SU-DHL-6 (cell line): ENCODE measurements at regions not wholly inside any gene's neighbourhood (a gene's known extent, or its start where the extent isn't known, plus 50 kb on each side); places are given as distances from the start of the nearest gene placed in this dataset.

ENCODE experiments used
- H2AFZ ChIP-seq: fragments of 200-600 bp; sonication (generic); 2 replicates; pipeline ENCODE4 v1.6.1; 2014; ENCODE audit warnings: low read depth, mild to moderate bottlenecking, moderate library complexity, mixed read lengths, antibody characterized with exemption, low read length; ENCODE audit not compliant: severe bottlenecking
- H3F3A ChIP-seq: fragments of 200-600 bp; shearing (Covaris generic); 2 replicates; pipeline ENCODE4 v1.6.0; 2016; ENCODE audit warnings: antibody characterized with exemption, mild to moderate bottlenecking; ENCODE audit not compliant: insufficient read depth
- H3K27ac ChIP-seq: fragments of 200-600 bp; sonication (generic); 2 replicates; pipeline ENCODE4 v1.5.1; 2016; ENCODE audit warnings: low read depth, mild to moderate bottlenecking, low read length, moderate library complexity, mixed read lengths
- H3K27me3 ChIP-seq: fragments of 200-600 bp; sonication (generic), shearing (Covaris generic); 2 replicates; pipeline ENCODE4 v1.6.0; 2014; ENCODE audit warnings: mild to moderate bottlenecking, low read length
- H3K36me3 ChIP-seq: fragments of 200-600 bp; sonication (generic); 2 replicates; pipeline ENCODE4 v1.6.1; 2014; ENCODE audit warnings: mild to moderate bottlenecking, low read length, mixed read lengths
- H3K4me2 ChIP-seq: fragments of 300-600, 200-600 bp; shearing (Covaris generic), sonication (generic); 2 replicates; pipeline ENCODE4 v1.6.0; 2014; ENCODE audit warnings: low read length, low read depth, mild to moderate bottlenecking; ENCODE audit not compliant: poor library complexity, severe bottlenecking
- H3K4me3 ChIP-seq: fragments of 200-600 bp; sonication (generic); 2 replicates; pipeline ENCODE4 v1.5.1; 2014; ENCODE audit warnings: antibody characterized with exemption, low read length, mild to moderate bottlenecking, mixed read lengths; ENCODE audit not compliant: insufficient read depth, poor library complexity, severe bottlenecking
- H3K79me2 ChIP-seq: fragments of 200-600 bp; sonication (generic); 2 replicates; pipeline ENCODE4 v1.6.1; 2014; ENCODE audit warnings: mild to moderate bottlenecking, low read length, moderate library complexity; ENCODE audit not compliant: insufficient read depth
- H3K9ac ChIP-seq: fragments of 200-600 bp; sonication (generic); 2 replicates; pipeline ENCODE4 v1.7.0; 2014; ENCODE audit warnings: mild to moderate bottlenecking, low read length
- H3K9me2 ChIP-seq: fragments of 200-600 bp; sonication (generic); replicated peaks from 2 replicates; pipeline ENCODE4 v1.6.1; 2014; ENCODE audit warnings: low read length; ENCODE audit not compliant: insufficient read depth
- H3K9me3 ChIP-seq: fragments of 200-600 bp; sonication (generic); 2 replicates; pipeline ENCODE4 v1.6.1; 2014; ENCODE audit warnings: low read length, mixed read lengths; ENCODE audit not compliant: insufficient read depth
- H4K20me1 ChIP-seq: fragments of 200-600 bp; sonication (generic); 2 replicates; pipeline ENCODE4 v1.6.1; 2014; ENCODE audit warnings: low read depth, mild to moderate bottlenecking, antibody characterized with exemption, low read length, moderate library complexity, mixed read lengths
- EZH2phosphoT487 ChIP-seq: fragments of 200-600 bp; sonication (generic), shearing (Covaris generic); conservative IDR thresholded peaks from 2 replicates; pipeline ENCODE4 v1.6.1; 2018; ENCODE audit warnings: mild to moderate bottlenecking, antibody characterized with exemption, low read length, moderate library complexity, mixed read lengths
- TF ChIP-seq, protein P1 (sequence below): fragments of 200-600 bp; sonication (generic); IDR thresholded peaks from one replicate; pipeline ENCODE4 v1.5.1; 2017; ENCODE audit warnings: antibody characterized with exemption, mild to moderate bottlenecking, low read length, moderate library complexity; ENCODE audit not compliant: insufficient read depth, poor library complexity, severe bottlenecking

DNA sequence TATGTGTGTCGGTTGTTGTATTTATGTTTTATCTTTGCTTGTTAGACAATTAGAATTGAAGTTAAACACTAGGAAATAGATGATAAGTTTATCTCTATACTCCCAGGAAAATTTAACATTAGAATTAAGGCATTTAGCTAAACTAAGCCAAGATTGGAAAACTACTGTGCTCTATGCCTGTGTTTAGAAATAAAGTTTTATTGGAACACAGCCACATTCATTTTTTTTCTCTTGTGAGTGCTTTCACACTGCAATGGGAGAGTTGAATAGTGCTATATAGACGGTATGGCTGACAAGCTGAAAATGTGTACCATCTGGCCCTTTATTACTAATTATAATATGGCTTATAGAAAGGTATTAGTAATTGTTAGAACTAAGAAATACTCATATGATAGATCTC, 186.7 kb upstream of the NUDT6 start:
- H3K79me2 ChIP-seq, result no peaks in the 10 kb centered on the region
- no peaks in the 10 kb centered on the region for H3K9me3 ChIP-seq
- H3K4me3 ChIP-seq, result no peak overlapping the region
- H3K4me2 ChIP-seq, result no peak overlapping the region
- H3K9me2 ChIP-seq, result no peaks in the 10 kb centered on the region
- H4K20me1 ChIP-seq, result no peaks in the 10 kb centered on the region
- H3K36me3 ChIP-seq, result no peaks in the 10 kb centered on the region
- TF ChIP-seq EZH2phosphoT487, result no peak
- TF ChIP-seq, protein P1, sequence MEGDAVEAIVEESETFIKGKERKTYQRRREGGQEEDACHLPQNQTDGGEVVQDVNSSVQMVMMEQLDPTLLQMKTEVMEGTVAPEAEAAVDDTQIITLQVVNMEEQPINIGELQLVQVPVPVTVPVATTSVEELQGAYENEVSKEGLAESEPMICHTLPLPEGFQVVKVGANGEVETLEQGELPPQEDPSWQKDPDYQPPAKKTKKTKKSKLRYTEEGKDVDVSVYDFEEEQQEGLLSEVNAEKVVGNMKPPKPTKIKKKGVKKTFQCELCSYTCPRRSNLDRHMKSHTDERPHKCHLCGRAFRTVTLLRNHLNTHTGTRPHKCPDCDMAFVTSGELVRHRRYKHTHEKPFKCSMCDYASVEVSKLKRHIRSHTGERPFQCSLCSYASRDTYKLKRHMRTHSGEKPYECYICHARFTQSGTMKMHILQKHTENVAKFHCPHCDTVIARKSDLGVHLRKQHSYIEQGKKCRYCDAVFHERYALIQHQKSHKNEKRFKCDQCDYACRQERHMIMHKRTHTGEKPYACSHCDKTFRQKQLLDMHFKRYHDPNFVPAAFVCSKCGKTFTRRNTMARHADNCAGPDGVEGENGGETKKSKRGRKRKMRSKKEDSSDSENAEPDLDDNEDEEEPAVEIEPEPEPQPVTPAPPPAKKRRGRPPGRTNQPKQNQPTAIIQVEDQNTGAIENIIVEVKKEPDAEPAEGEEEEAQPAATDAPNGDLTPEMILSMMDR, result no peak
- H3K27me3 ChIP-seq, result no peaks in the 10 kb centered on the region
- H3K27ac ChIP-seq, result no peak overlapping the region
- H2AFZ ChIP-seq, result no peak overlapping the region
- H3K9ac ChIP-seq, result no peak overlapping the region
- no peaks in the 10 kb centered on the region for H3F3A ChIP-seq

DNA sequence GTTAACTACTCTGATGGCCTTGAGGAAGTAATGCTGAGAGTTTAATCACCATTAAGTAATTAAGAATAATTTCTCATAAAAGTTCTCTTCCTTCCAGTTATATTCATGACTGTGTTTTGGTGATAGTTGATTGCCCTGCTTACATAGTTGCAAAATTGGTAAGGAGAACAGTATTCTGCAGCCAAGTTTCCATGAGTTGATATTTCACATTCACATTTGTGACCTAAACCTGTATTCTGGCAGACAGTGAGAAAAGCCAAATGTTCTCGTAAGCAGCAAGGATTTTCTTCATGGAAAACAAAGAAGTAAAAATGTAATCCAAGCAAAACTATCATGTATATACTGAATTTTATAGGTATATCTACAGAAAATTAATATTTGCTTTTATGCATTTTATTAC, 187.8 kb upstream of the NUDT6 start:
- Histone ChIP-seq H3K9me2 (no peaks in the 10 kb centered on the region), H3K79me2 (no peaks in the 10 kb centered on the region), H3K9ac (no peak overlapping the region), H3K27ac (no peak overlapping the region), H3K36me3 (no peaks in the 10 kb centered on the region), H3K4me3 (no peak overlapping the region), H3K27me3 (no peaks in the 10 kb centered on the region), H3F3A (no peaks in the 10 kb centered on the region), H4K20me1 (no peaks in the 10 kb centered on the region), H2AFZ (no peak overlapping the region), H3K4me2 (no peak overlapping the region), H3K9me3 (no peaks in the 10 kb centered on the region)
- no peak for TF ChIP-seq EZH2phosphoT487
- TF ChIP-seq, protein P1, result no peak

DNA sequence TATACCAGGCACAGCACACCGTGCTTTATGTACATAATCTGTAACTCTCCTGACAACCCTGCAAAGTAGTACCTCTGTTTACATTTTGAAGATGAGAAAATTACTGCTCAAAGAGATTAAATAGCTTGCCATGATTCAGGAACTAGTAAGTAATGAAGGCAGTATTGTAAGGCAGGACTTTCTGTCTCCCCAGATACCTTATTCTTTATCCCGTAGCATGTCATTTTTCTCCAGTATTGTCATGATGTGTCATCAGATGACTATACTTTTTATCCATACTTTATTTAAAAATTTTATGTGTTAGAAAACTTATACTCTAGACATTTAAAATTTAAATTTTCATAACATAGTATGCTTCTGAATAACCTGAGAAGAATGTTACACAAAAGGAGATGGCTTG, 188.3 kb upstream of the NUDT6 start:
- H3K9ac ChIP-seq, result no peak overlapping the region
- H2AFZ ChIP-seq, result no peak overlapping the region
- H3K27ac ChIP-seq, result no peak overlapping the region
- no peak for TF ChIP-seq EZH2phosphoT487
- TF ChIP-seq, protein P1, result no peak
- no peaks in the 10 kb centered on the region for H4K20me1 ChIP-seq
- H3K79me2 ChIP-seq, result no peaks in the 10 kb centered on the region
- no peaks in the 10 kb centered on the region for H3K27me3 ChIP-seq
- H3K4me3 ChIP-seq, result no peak overlapping the region
- no peaks in the 10 kb centered on the region for H3K9me2 ChIP-seq
- no peaks in the 10 kb centered on the region for H3K9me3 ChIP-seq
- H3K4me2 ChIP-seq, result no peak overlapping the region
- H3F3A ChIP-seq, result no peaks in the 10 kb centered on the region
- H3K36me3 ChIP-seq, result no peaks in the 10 kb centered on the region

- Histone ChIP-seq H3K4me2 (no peak overlapping the region), H2AFZ (no peak overlapping the region), H3K9me3 (no peaks in the 10 kb centered on the region), H4K20me1 (no peaks in the 10 kb centered on the region), H3K79me2 (no peaks in the 10 kb centered on the region), H3K36me3 (no peaks in the 10 kb centered on the region), H3F3A (no peaks in the 10 kb centered on the region), H3K9me2 (no peaks in the 10 kb centered on the region), H3K4me3 (no peak overlapping the region), H3K9ac (no peak overlapping the region), H3K27ac (no peak overlapping the region), H3K27me3 (no peaks in the 10 kb centered on the region)
- TF ChIP-seq, protein P1, result no peak
- no peak for TF ChIP-seq EZH2phosphoT487
These were observed 190.8 kb upstream of the NUDT6 start for GRCh38 chr4:123113155-123113554.
